ACC112 (cell line): ENCODE measurements at regions not wholly inside any gene's neighbourhood (a gene's known extent, or its start where the extent isn't known, plus 50 kb on each side); places are given as distances from the start of the nearest gene placed in this dataset.

Experiments used
- H2AFZ ChIP-seq: fragments of 200-600 bp; sonication (generic); one replicate; pipeline ENCODE4 v1.6.0; 2017; ENCODE audit warnings: antibody characterized with exemption, low read length; ENCODE audit not compliant: unreplicated experiment
- H3K27ac ChIP-seq: fragments of 200-600 bp; sonication (generic); 2 replicates; pipeline ENCODE4 v1.5.1; 2014; ENCODE audit warnings: low read depth, mild to moderate bottlenecking, antibody characterized with exemption, low read length, moderate library complexity
- H3K27me3 ChIP-seq: fragments of 200-600 bp; sonication (generic); 2 replicates; pipeline ENCODE4 v1.6.1; 2014; ENCODE audit warnings: mild to moderate bottlenecking, antibody characterized with exemption, low read length, moderate library complexity, mixed read lengths; ENCODE audit not compliant: insufficient read depth
- H3K36me3 ChIP-seq: fragments of 200-600 bp; sonication (generic); 2 replicates; pipeline ENCODE4 v1.6.1; 2016; ENCODE audit warnings: mild to moderate bottlenecking, antibody characterized with exemption, low read length, moderate library complexity, mixed read lengths; ENCODE audit not compliant: insufficient read depth
- H3K4me1 ChIP-seq: fragments of 200-600 bp; sonication (generic); one replicate; pipeline ENCODE4 v1.6.1; 2016; ENCODE audit warnings: low read length, mixed read lengths; ENCODE audit not compliant: insufficient read depth, unreplicated experiment, control insufficient read depth
- H3K4me3 ChIP-seq: fragments of 200-600 bp; sonication (generic); 2 replicates; pipeline ENCODE4 v1.5.1; 2014; ENCODE audit warnings: mild to moderate bottlenecking, low read depth, low read length
- H3K79me2 ChIP-seq: fragments of 200-600 bp; sonication (generic); one replicate; pipeline ENCODE4 v1.6.0; 2016; ENCODE audit warnings: low read length; ENCODE audit not compliant: control insufficient read depth, unreplicated experiment, insufficient read depth

- H3K27ac ChIP-seq: no peak overlapping the region
- no peak overlapping the region for H3K4me3 ChIP-seq
- no peaks in the 10 kb centered on the region for H3K27me3 ChIP-seq
- H2AFZ ChIP-seq: no peak overlapping the region
- no peaks in the 10 kb centered on the region for H3K36me3 ChIP-seq
- H3K79me2 ChIP-seq: no peaks in the 10 kb centered on the region
- H3K4me1 ChIP-seq: peaks cover 13% of the 10 kb centered on the region
These were observed 642.3 kb upstream of the BOD1L1 start for GRCh38 chr4:14269824-14270223.

- Histone ChIP-seq H3K4me1 (peaks cover 13% of the 10 kb centered on the region), H3K36me3 (peaks cover 5% of the 10 kb centered on the region), H2AFZ (peak overlapping the region; percentile 76), H3K4me3 (peak overlapping the region; percentile 16; the same call in 1 of the 2 replicates), H3K27me3 (no peaks in the 10 kb centered on the region), H3K79me2 (no peaks in the 10 kb centered on the region), H3K27ac (no peak overlapping the region)
These were observed 644.7 kb upstream of the BOD1L1 start for GRCh38 chr4:14272206-14272605.

- H3K79me2 ChIP-seq: no peaks in the 10 kb centered on the region
- peaks cover 5% of the 10 kb centered on the region for H3K36me3 ChIP-seq
- peaks cover 25% of the 10 kb centered on the region for H3K4me1 ChIP-seq
- no peak overlapping the region for H3K4me3 ChIP-seq
- H3K27me3 ChIP-seq: no peaks in the 10 kb centered on the region
- H3K27ac ChIP-seq: no peak overlapping the region
- no peak overlapping the region for H2AFZ ChIP-seq
These were observed 650.0 kb upstream of the BOD1L1 start for GRCh38 chr4:14277505-14277904.

GRCh38 chr4:14280567-14280966 is 653.0 kb upstream of the BOD1L1 start:
- Histone ChIP-seq H3K79me2 (no peaks in the 10 kb centered on the region), H3K27ac (no peak overlapping the region), H2AFZ (no peak overlapping the region), H3K4me3 (no peak overlapping the region), H3K27me3 (no peaks in the 10 kb centered on the region), H3K36me3 (peaks cover 4% of the 10 kb centered on the region), H3K4me1 (peaks cover 20% of the 10 kb centered on the region)

GRCh38 chr4:14284578-14284977 is 657.1 kb upstream of the BOD1L1 start:
- Histone ChIP-seq H3K27ac (no peak overlapping the region), H3K79me2 (no peaks in the 10 kb centered on the region), H2AFZ (no peak overlapping the region), H3K36me3 (0 out of 2 replicates have a peak, but pooled peaks cover 10% of the 10 kb centered on the region), H3K4me1 (peaks cover 20% of the 10 kb centered on the region), H3K27me3 (no peaks in the 10 kb centered on the region), H3K4me3 (no peak overlapping the region)

- Histone ChIP-seq H3K4me3 (peak overlapping the region; percentile 67), H3K27ac (peak overlapping the region; percentile 85), H2AFZ (peak overlapping the region; percentile 92), H3K79me2 (no peaks in the 10 kb centered on the region), H3K4me1 (peaks cover 28% of the 10 kb centered on the region), H3K36me3 (0 out of 2 replicates have a peak, but pooled peaks cover 10% of the 10 kb centered on the region), H3K27me3 (no peaks in the 10 kb centered on the region)
These were observed 662.2 kb upstream of the BOD1L1 start for GRCh38 chr4:14289708-14290107.

- Histone ChIP-seq H3K79me2 (no peaks in the 10 kb centered on the region), H3K4me3 (no peak overlapping the region), H3K27me3 (no peaks in the 10 kb centered on the region), H2AFZ (no peak overlapping the region), H3K27ac (no peak overlapping the region), H3K4me1 (peaks cover 28% of the 10 kb centered on the region), H3K36me3 (0 out of 2 replicates have a peak, but pooled peaks cover under 1% of the 10 kb centered on the region)
These were observed 666.1 kb upstream of the BOD1L1 start for GRCh38 chr4:14293582-14293981.

GRCh38 chr4:14294611-14295010 is 667.1 kb upstream of the BOD1L1 start:
- Histone ChIP-seq H3K27ac (no peak overlapping the region), H2AFZ (no peak overlapping the region), H3K4me1 (peaks cover 28% of the 10 kb centered on the region), H3K36me3 (no peaks in the 10 kb centered on the region), H3K4me3 (no peak overlapping the region), H3K79me2 (no peaks in the 10 kb centered on the region), H3K27me3 (no peaks in the 10 kb centered on the region)

GRCh38 chr4:14299166-14299565 is 671.6 kb upstream of the BOD1L1 start:
- H3K36me3 ChIP-seq: no peaks in the 10 kb centered on the region
- peaks cover 4% of the 10 kb centered on the region for H3K4me1 ChIP-seq
- no peak overlapping the region for H3K27ac ChIP-seq
- H3K27me3 ChIP-seq: no peaks in the 10 kb centered on the region
- no peak overlapping the region for H3K4me3 ChIP-seq
- no peak overlapping the region for H2AFZ ChIP-seq
- no peaks in the 10 kb centered on the region for H3K79me2 ChIP-seq

- H3K36me3 ChIP-seq: no peaks in the 10 kb centered on the region
- no peak overlapping the region for H3K4me3 ChIP-seq
- H3K79me2 ChIP-seq: no peaks in the 10 kb centered on the region
- H3K27ac ChIP-seq: no peak overlapping the region
- H3K4me1 ChIP-seq: no peaks in the 10 kb centered on the region
- no peak overlapping the region for H2AFZ ChIP-seq
- H3K27me3 ChIP-seq: no peaks in the 10 kb centered on the region
These were observed 674.5 kb upstream of the BOD1L1 start for GRCh38 chr4:14302021-14302420.

- Histone ChIP-seq H3K79me2 (no peaks in the 10 kb centered on the region), H3K27me3 (no peaks in the 10 kb centered on the region), H2AFZ (no peak overlapping the region), H3K27ac (no peak overlapping the region), H3K4me1 (no peaks in the 10 kb centered on the region), H3K4me3 (no peak overlapping the region), H3K36me3 (no peaks in the 10 kb centered on the region)
These were observed 676.3 kb upstream of the BOD1L1 start for GRCh38 chr4:14303856-14304255.
